ENCODE measurements at regions not wholly inside any gene's neighbourhood (a gene's known extent, or its start where the extent isn't known, plus 50 kb on each side); places are given as distances from the start of the nearest gene placed in this dataset.

- Histone ChIP-seq H3K4me3 (ENCODE audit: insufficient read depth, low read depth, low read length) (no peak overlapping the region), H3K27me3 (ENCODE audit: control insufficient read depth, insufficient read depth, low read length, poor library complexity, severe bottlenecking) (peaks cover 3% of the 10 kb centered on the region), H3K27ac (ENCODE audit: insufficient read depth, low read depth, low read length, poor library complexity, severe bottlenecking) (no peak overlapping the region), H3K9me3 (ENCODE audit: control insufficient read depth, low read length) (no peaks in the 10 kb centered on the region), H3K4me1 (ENCODE audit: control insufficient read depth, insufficient read depth, low read length) (peaks cover 44% of the 10 kb centered on the region), H3K36me3 (ENCODE audit: control insufficient read depth, insufficient read depth, low read length) (no peaks in the 10 kb centered on the region)
- WGBS, 2 experiments, result 78 to 80% methylated on average over 9 of the region's 9 CpGs
Observed at GRCh38 chr6:14828201-14828611, 417.7 kb upstream of the JARID2 start.

GRCh38 chr6:14831070-14831469, 414.8 kb upstream of the JARID2 start:
- Histone ChIP-seq H3K36me3 (ENCODE audit: control insufficient read depth, insufficient read depth, low read length) (no peaks in the 10 kb centered on the region), H3K27me3 (ENCODE audit: control insufficient read depth, insufficient read depth, low read length, poor library complexity, severe bottlenecking) (peaks cover 3% of the 10 kb centered on the region), H3K9me3 (ENCODE audit: control insufficient read depth, low read length) (no peaks in the 10 kb centered on the region), H3K27ac (ENCODE audit: insufficient read depth, low read depth, low read length, poor library complexity, severe bottlenecking) (no peak overlapping the region), H3K4me1 (ENCODE audit: control insufficient read depth, insufficient read depth, low read length) (peaks cover 25% of the 10 kb centered on the region), H3K4me3 (ENCODE audit: insufficient read depth, low read depth, low read length) (no peak overlapping the region)
- 85 to 90% methylated on average over 5 of the region's 5 CpGs for WGBS, 2 experiments

- H3K27ac ChIP-seq (ENCODE audit: insufficient read depth, low read depth, low read length, poor library complexity, severe bottlenecking), result no peak overlapping the region
- H3K36me3 ChIP-seq (ENCODE audit: control insufficient read depth, insufficient read depth, low read length), result no peaks in the 10 kb centered on the region
- no peaks in the 10 kb centered on the region for H3K9me3 ChIP-seq (ENCODE audit: control insufficient read depth, low read length)
- 35 to 44% methylated on average over 5 to 6 of the region's 6 CpGs for WGBS, 2 experiments
- peaks cover 3% of the 10 kb centered on the region for H3K27me3 ChIP-seq (ENCODE audit: control insufficient read depth, insufficient read depth, low read length, poor library complexity, severe bottlenecking)
- peaks cover 25% of the 10 kb centered on the region for H3K4me1 ChIP-seq (ENCODE audit: control insufficient read depth, insufficient read depth, low read length)
- H3K4me3 ChIP-seq (ENCODE audit: insufficient read depth, low read depth, low read length), result no peak overlapping the region
Observed at GRCh38 chr6:14831937-14832336, 413.9 kb upstream of the JARID2 start.

- Histone ChIP-seq H3K4me3 (ENCODE audit: insufficient read depth, low read depth, low read length) (no peak overlapping the region), H3K4me1 (ENCODE audit: control insufficient read depth, insufficient read depth, low read length) (peaks cover 26% of the 10 kb centered on the region), H3K36me3 (ENCODE audit: control insufficient read depth, insufficient read depth, low read length) (no peaks in the 10 kb centered on the region), H3K9me3 (ENCODE audit: control insufficient read depth, low read length) (no peaks in the 10 kb centered on the region), H3K27ac (ENCODE audit: insufficient read depth, low read depth, low read length, poor library complexity, severe bottlenecking) (no peak overlapping the region), H3K27me3 (ENCODE audit: control insufficient read depth, insufficient read depth, low read length, poor library complexity, severe bottlenecking) (peaks cover 3% of the 10 kb centered on the region)
- WGBS, 2 experiments, result 44 to 47% methylated on average over 2 of the region's 2 CpGs
Observed at GRCh38 chr6:14832427-14832826, 413.4 kb upstream of the JARID2 start.

- no peak overlapping the region for H3K4me3 ChIP-seq (ENCODE audit: insufficient read depth, low read depth, low read length)
- peaks cover 3% of the 10 kb centered on the region for H3K27me3 ChIP-seq (ENCODE audit: control insufficient read depth, insufficient read depth, low read length, poor library complexity, severe bottlenecking)
- 94 to 98% methylated on average over 3 to 4 of the region's 4 CpGs for WGBS, 2 experiments
- H3K9me3 ChIP-seq (ENCODE audit: control insufficient read depth, low read length), result no peaks in the 10 kb centered on the region
- peaks cover 43% of the 10 kb centered on the region for H3K4me1 ChIP-seq (ENCODE audit: control insufficient read depth, insufficient read depth, low read length)
- no peak overlapping the region for H3K27ac ChIP-seq (ENCODE audit: insufficient read depth, low read depth, low read length, poor library complexity, severe bottlenecking)
- no peaks in the 10 kb centered on the region for H3K36me3 ChIP-seq (ENCODE audit: control insufficient read depth, insufficient read depth, low read length)
Observed at GRCh38 chr6:14834851-14835530, 410.9 kb upstream of the JARID2 start.

- Histone ChIP-seq H3K4me1 (ENCODE audit: control insufficient read depth, insufficient read depth, low read length) (peaks cover 25% of the 10 kb centered on the region), H3K36me3 (ENCODE audit: control insufficient read depth, insufficient read depth, low read length) (no peaks in the 10 kb centered on the region), H3K27ac (ENCODE audit: insufficient read depth, low read depth, low read length, poor library complexity, severe bottlenecking) (no peak overlapping the region), H3K9me3 (ENCODE audit: control insufficient read depth, low read length) (no peaks in the 10 kb centered on the region), H3K4me3 (ENCODE audit: insufficient read depth, low read depth, low read length) (no peak overlapping the region), H3K27me3 (ENCODE audit: control insufficient read depth, insufficient read depth, low read length, poor library complexity, severe bottlenecking) (no peaks in the 10 kb centered on the region)
- WGBS, 2 experiments, result 94 to 98% methylated on average over 2 to 3 of the region's 3 CpGs
Observed at GRCh38 chr6:14837435-14837834, 408.4 kb upstream of the JARID2 start.

GRCh38 chr6:14838133-14838583, 407.7 kb upstream of the JARID2 start:
- Histone ChIP-seq H3K27ac (ENCODE audit: insufficient read depth, low read depth, low read length, poor library complexity, severe bottlenecking) (no peak overlapping the region), H3K4me1 (ENCODE audit: control insufficient read depth, insufficient read depth, low read length) (peaks cover 21% of the 10 kb centered on the region), H3K36me3 (ENCODE audit: control insufficient read depth, insufficient read depth, low read length) (no peaks in the 10 kb centered on the region), H3K9me3 (ENCODE audit: control insufficient read depth, low read length) (no peaks in the 10 kb centered on the region), H3K27me3 (ENCODE audit: control insufficient read depth, insufficient read depth, low read length, poor library complexity, severe bottlenecking) (no peaks in the 10 kb centered on the region), H3K4me3 (ENCODE audit: insufficient read depth, low read depth, low read length) (no peak overlapping the region)
- 46 to 54% methylated on average over 2 to 4 of the region's 4 CpGs for WGBS, 2 experiments

GRCh38 chr6:14841901-14842421, 403.9 kb upstream of the JARID2 start:
- H3K36me3 ChIP-seq (ENCODE audit: control insufficient read depth, insufficient read depth, low read length), result no peaks in the 10 kb centered on the region
- H3K9me3 ChIP-seq (ENCODE audit: control insufficient read depth, low read length), result no peaks in the 10 kb centered on the region
- no peak overlapping the region for H3K27ac ChIP-seq (ENCODE audit: insufficient read depth, low read depth, low read length, poor library complexity, severe bottlenecking)
- peaks cover 21% of the 10 kb centered on the region for H3K4me1 ChIP-seq (ENCODE audit: control insufficient read depth, insufficient read depth, low read length)
- 95 to 96% methylated on average over 8 of the region's 8 CpGs for WGBS, 2 experiments
- no peak overlapping the region for H3K4me3 ChIP-seq (ENCODE audit: insufficient read depth, low read depth, low read length)
- no peaks in the 10 kb centered on the region for H3K27me3 ChIP-seq (ENCODE audit: control insufficient read depth, insufficient read depth, low read length, poor library complexity, severe bottlenecking)

- Histone ChIP-seq H3K4me1 (ENCODE audit: control insufficient read depth, insufficient read depth, low read length) (peaks cover 7% of the 10 kb centered on the region), H3K4me3 (ENCODE audit: insufficient read depth, low read depth, low read length) (no peak overlapping the region), H3K36me3 (ENCODE audit: control insufficient read depth, insufficient read depth, low read length) (no peaks in the 10 kb centered on the region), H3K27ac (ENCODE audit: insufficient read depth, low read depth, low read length, poor library complexity, severe bottlenecking) (no peak overlapping the region), H3K27me3 (ENCODE audit: control insufficient read depth, insufficient read depth, low read length, poor library complexity, severe bottlenecking) (no peaks in the 10 kb centered on the region), H3K9me3 (ENCODE audit: control insufficient read depth, low read length) (no peaks in the 10 kb centered on the region)
- WGBS, 2 experiments, result 92 to 94% methylated on average over 16 of the region's 17 CpGs
Observed at GRCh38 chr6:14844411-14844810, 401.5 kb upstream of the JARID2 start.

GRCh38 chr6:14848019-14848418, 397.9 kb upstream of the JARID2 start:
- 86 to 94% methylated on average over 3 of the region's 3 CpGs for WGBS, 2 experiments
- no peak overlapping the region for H3K4me3 ChIP-seq (ENCODE audit: insufficient read depth, low read depth, low read length)

More at GRCh38 chr6:14848019-14848418, 397.9 kb upstream of the JARID2 start:
- H3K36me3 ChIP-seq (ENCODE audit: control insufficient read depth, insufficient read depth, low read length), result no peaks in the 10 kb centered on the region
- no peaks in the 10 kb centered on the region for H3K9me3 ChIP-seq (ENCODE audit: control insufficient read depth, low read length)
- no peak overlapping the region for H3K27ac ChIP-seq (ENCODE audit: insufficient read depth, low read depth, low read length, poor library complexity, severe bottlenecking)
- H3K27me3 ChIP-seq (ENCODE audit: control insufficient read depth, insufficient read depth, low read length, poor library complexity, severe bottlenecking), result no peaks in the 10 kb centered on the region
- H3K4me1 ChIP-seq (ENCODE audit: control insufficient read depth, insufficient read depth, low read length), result peaks cover 14% of the 10 kb centered on the region
